H9 (cell line): ENCODE measurements at regions not wholly inside any gene's neighbourhood (a gene's known extent, or its start where the extent isn't known, plus 50 kb on each side); places are given as distances from the start of the nearest gene placed in this dataset.
A peak's percentile ranks its signal among the peaks of the same experiment; 100 is the strongest.

Source experiments
- DNase-seq: peaks from one replicate; pipeline ENCODE4 v3.0.0-alpha.2; 2017
- H2AFZ ChIP-seq: one replicate; pipeline ENCODE4 v1.6.1; 2013; ENCODE audit warnings: mild to moderate bottlenecking, low read length, control low read depth, moderate library complexity
- H2AK5ac ChIP-seq: 2 replicates; pipeline ENCODE4 v1.6.1; 2013; ENCODE audit warnings: low read length, control low read depth, mixed read lengths; ENCODE audit not compliant: insufficient read length
- H2BK120ac ChIP-seq: one replicate; pipeline ENCODE4 v1.6.1; 2013; ENCODE audit warnings: low read depth, mild to moderate bottlenecking, low read length, control low read depth, inconsistent platforms; ENCODE audit not compliant: poor library complexity, severe bottlenecking
- H2BK12ac ChIP-seq: 2 replicates; pipeline ENCODE4 v1.6.1; 2013; ENCODE audit warnings: low read length, control low read depth, mixed read lengths, low read depth; ENCODE audit not compliant: insufficient read length
- H2BK15ac ChIP-seq: 2 replicates; pipeline ENCODE4 v1.6.1; 2013; ENCODE audit warnings: low read depth, low read length, control low read depth
- H2BK20ac ChIP-seq: one replicate; pipeline ENCODE4 v1.6.1; 2013; ENCODE audit warnings: low read depth, mild to moderate bottlenecking, low read length, control low read depth, inconsistent platforms; ENCODE audit not compliant: poor library complexity, severe bottlenecking
- H2BK5ac ChIP-seq: 2 replicates; pipeline ENCODE4 v1.6.1; 2013; ENCODE audit warnings: low read length, control low read depth, mixed read lengths; ENCODE audit not compliant: insufficient read length
- H3K14ac ChIP-seq: 2 replicates; pipeline ENCODE4 v1.6.1; 2013; ENCODE audit warnings: low read length, control low read depth; ENCODE audit not compliant: insufficient read depth
- H3K18ac ChIP-seq: 2 replicates; pipeline ENCODE4 v1.6.1; 2013; ENCODE audit warnings: low read depth, mild to moderate bottlenecking, mixed read lengths, low read length, control low read depth; ENCODE audit not compliant: insufficient read length
- H3K23ac ChIP-seq: 2 replicates; pipeline ENCODE4 v1.6.1; 2013; ENCODE audit warnings: low read length, control low read depth, mixed read lengths, low read depth; ENCODE audit not compliant: insufficient read length
- H3K23me2 ChIP-seq: 2 replicates; pipeline ENCODE4 v1.6.1; 2013; ENCODE audit warnings: low read depth, mild to moderate bottlenecking, mixed read lengths, low read length, control low read depth; ENCODE audit not compliant: insufficient read length, poor library complexity, severe bottlenecking
- H3K27ac ChIP-seq: 2 replicates; pipeline ENCODE4 v1.5.1; 2013; ENCODE audit warnings: low read length, control low read depth, mixed read lengths, low read depth; ENCODE audit not compliant: insufficient read length
- H3K27me3 ChIP-seq: 2 replicates; pipeline ENCODE4 v1.6.1; 2013; ENCODE audit warnings: low read length, control low read depth, inconsistent platforms; ENCODE audit not compliant: insufficient read depth
- H3K4ac ChIP-seq: 2 replicates; pipeline ENCODE4 v1.6.1; 2013; ENCODE audit warnings: low read depth, mild to moderate bottlenecking, control low read depth, inconsistent platforms, low read length, moderate library complexity
- H3K4me1 ChIP-seq: 2 replicates; pipeline ENCODE4 v1.6.1; 2013; ENCODE audit warnings: low read length, control low read depth, inconsistent platforms; ENCODE audit not compliant: insufficient read depth
- H3K4me2 ChIP-seq: 2 replicates; pipeline ENCODE4 v1.6.1; 2013; ENCODE audit warnings: low read length, control low read depth, mixed read lengths; ENCODE audit not compliant: insufficient read length, insufficient read depth
- H3K56ac ChIP-seq: 2 replicates; pipeline ENCODE4 v1.6.1; 2013; ENCODE audit warnings: low read depth, mild to moderate bottlenecking, mixed read lengths, low read length, control low read depth; ENCODE audit not compliant: insufficient read length
- H3K79me1 ChIP-seq: 2 replicates; pipeline ENCODE4 v1.6.1; 2013; ENCODE audit warnings: low read depth, mild to moderate bottlenecking, moderate library complexity, low read length, control low read depth, inconsistent platforms; ENCODE audit not compliant: insufficient read depth, poor library complexity, severe bottlenecking
- H3K79me2 ChIP-seq: 2 replicates; pipeline ENCODE4 v1.6.1; 2013; ENCODE audit warnings: low read length, control low read depth, inconsistent platforms; ENCODE audit not compliant: insufficient read depth
- H3K9ac ChIP-seq: 2 replicates; pipeline ENCODE4 v1.6.1; 2013; ENCODE audit warnings: low read length, control low read depth, mixed read lengths; ENCODE audit not compliant: insufficient read length; ENCODE audit errors: extremely low read depth
- H3K9me3 ChIP-seq: one replicate; pipeline ENCODE4 v1.6.1; 2013; ENCODE audit warnings: low read depth, low read length, inconsistent platforms; ENCODE audit not compliant: control insufficient read depth
- H3T11ph ChIP-seq: one replicate; pipeline ENCODE4 v1.6.1; 2013; ENCODE audit warnings: mild to moderate bottlenecking, low read length, control low read depth, inconsistent platforms
- H4K20me1 ChIP-seq: one replicate; pipeline ENCODE4 v1.6.1; 2013; ENCODE audit not compliant: control insufficient read depth, insufficient read length, insufficient read depth
- H4K5ac ChIP-seq: 2 replicates; pipeline ENCODE4 v1.6.1; 2013; ENCODE audit warnings: low read depth, mild to moderate bottlenecking, mixed read lengths, low read length, control low read depth; ENCODE audit not compliant: insufficient read length
- H4K8ac ChIP-seq: replicated peaks from 2 replicates; pipeline ENCODE4 v1.6.1; 2013; ENCODE audit warnings: low read length, control low read depth, mixed read lengths, low read depth; ENCODE audit not compliant: insufficient read length
- H4K91ac ChIP-seq: 2 replicates; pipeline ENCODE4 v1.6.1; 2013; ENCODE audit warnings: low read depth, mild to moderate bottlenecking, moderate library complexity, mixed read lengths, low read length, control low read depth; ENCODE audit not compliant: insufficient read length
- H3K27ac Mint-ChIP-seq, 3 experiments: 2 replicates in 2 of 3; 3 replicates in 1 of 3; pipeline ENCODE4 v1.8.0; 2020 to 2021; ENCODE audit warnings: mixed read lengths in 3 of 3, mild to moderate bottlenecking in 1 of 3, moderate library complexity in 1 of 3
- H3K27me3 Mint-ChIP-seq: 2 replicates; pipeline ENCODE4 v1.8.0; 2021; ENCODE audit warnings: low read depth, mild to moderate bottlenecking, moderate library complexity, mixed read lengths
- H3K36me3 Mint-ChIP-seq, 3 experiments: 2 replicates in 2 of 3; 3 replicates in 1 of 3; pipeline ENCODE4 v1.8.0; 2020 to 2021; ENCODE audit warnings: low read depth in 3 of 3, mixed read lengths in 3 of 3; ENCODE audit not compliant: insufficient read depth in 1 of 3
- H3K4me1 Mint-ChIP-seq, 2 experiments: 2 replicates each; pipeline ENCODE4 v1.8.0; 2020; ENCODE audit warnings: mixed read lengths in 2 of 2
- H3K4me3 Mint-ChIP-seq, 2 experiments: 2 replicates in 1 of 2; 3 replicates in 1 of 2; pipeline ENCODE4 v1.8.0; 2020 to 2021; ENCODE audit warnings: mild to moderate bottlenecking in 2 of 2, mixed read lengths in 2 of 2, moderate library complexity in 1 of 2
- H3K9me3 Mint-ChIP-seq, 2 experiments: 2 replicates in 1 of 2; 3 replicates in 1 of 2; pipeline ENCODE4 v1.8.0; 2020; ENCODE audit warnings: mild to moderate bottlenecking in 2 of 2, mixed read lengths in 2 of 2, moderate library complexity in 1 of 2
- WGBS: extraction: QIAGEN DNeasy Blood & Tissue Kit; methylation state at CpG from one replicate; pipeline ENCODE4 v1.1.7; 2013; ENCODE audit warnings: missing lambda C conversion rate, low lambda C conversion rate, mixed read lengths; ENCODE audit not compliant: insufficient read length; ENCODE audit errors: extremely low coverage; 5-methylcytosine and 5-hydroxymethylcytosine counted together
- TF ChIP-seq, protein P1 (sequence below): fragments of 200-600 bp; sonication (generic); conservative IDR thresholded peaks from 3 replicates; pipeline ENCODE4 v1.8.0; 2021; ENCODE audit warnings: antibody characterized with exemption, mild to moderate bottlenecking

DNA sequence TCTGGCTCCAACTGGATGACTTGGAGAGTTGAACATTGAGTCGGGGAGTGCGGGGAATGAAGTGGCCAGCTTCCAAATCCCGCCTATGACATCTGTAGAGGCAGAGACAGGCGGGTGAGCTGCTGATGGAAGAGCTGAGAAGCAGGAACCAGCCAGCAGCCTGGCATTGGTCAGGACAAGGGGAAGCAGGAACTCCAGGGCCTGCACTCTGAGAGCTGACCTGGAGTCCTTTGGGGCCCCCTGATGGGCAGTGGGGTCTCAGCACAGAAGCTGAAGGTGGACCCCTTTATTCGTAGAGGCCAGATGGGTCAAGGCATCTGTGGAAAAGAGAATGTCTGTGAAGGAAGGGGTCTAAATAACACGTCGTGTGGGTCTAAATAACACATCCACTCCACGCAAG lies 57.0 kb downstream of the SEC61G start:
- Histone ChIP-seq H4K8ac (no peak overlapping the region), H3K4me2 (no peak overlapping the region), H3K9me3 (no peaks in the 10 kb centered on the region), H3K27ac (no peak overlapping the region), H3K27me3 (no peaks in the 10 kb centered on the region), H2BK20ac (no peak overlapping the region), H2BK15ac (no peak overlapping the region), H2BK5ac (no peak overlapping the region), H3K56ac (no peak overlapping the region), H3K23ac (no peak overlapping the region), H3K9ac (no peak overlapping the region), H4K5ac (no peak overlapping the region), H2BK120ac (no peak overlapping the region), H4K20me1 (no peaks in the 10 kb centered on the region), H3K18ac (no peak overlapping the region), H2AK5ac (no peak overlapping the region), H3K4me1 (no peaks in the 10 kb centered on the region), H3T11ph (no peak overlapping the region), H3K79me1 (no peaks in the 10 kb centered on the region), H3K79me2 (no peaks in the 10 kb centered on the region), H3K14ac (no peak overlapping the region), H3K4ac (no peak overlapping the region), H4K91ac (no peak overlapping the region), H2BK12ac (no peak overlapping the region), H3K23me2 (no peaks in the 10 kb centered on the region), H2AFZ (no peak overlapping the region)
- Mint-ChIP-seq H3K4me1 (no peaks in the 10 kb centered on the region), H3K4me3 (no peak overlapping the region), H3K27me3 (no peaks in the 10 kb centered on the region), H3K36me3 (no peaks in the 10 kb centered on the region; a peak in 1 of 7 replicates), H3K9me3 (peaks cover 0 to 4% of the 10 kb centered on the region in 2 experiments; a peak in 1 of 5 replicates), H3K27ac (no peak overlapping the region; a peak in 2 of 7 replicates)
- TF ChIP-seq, protein P1, sequence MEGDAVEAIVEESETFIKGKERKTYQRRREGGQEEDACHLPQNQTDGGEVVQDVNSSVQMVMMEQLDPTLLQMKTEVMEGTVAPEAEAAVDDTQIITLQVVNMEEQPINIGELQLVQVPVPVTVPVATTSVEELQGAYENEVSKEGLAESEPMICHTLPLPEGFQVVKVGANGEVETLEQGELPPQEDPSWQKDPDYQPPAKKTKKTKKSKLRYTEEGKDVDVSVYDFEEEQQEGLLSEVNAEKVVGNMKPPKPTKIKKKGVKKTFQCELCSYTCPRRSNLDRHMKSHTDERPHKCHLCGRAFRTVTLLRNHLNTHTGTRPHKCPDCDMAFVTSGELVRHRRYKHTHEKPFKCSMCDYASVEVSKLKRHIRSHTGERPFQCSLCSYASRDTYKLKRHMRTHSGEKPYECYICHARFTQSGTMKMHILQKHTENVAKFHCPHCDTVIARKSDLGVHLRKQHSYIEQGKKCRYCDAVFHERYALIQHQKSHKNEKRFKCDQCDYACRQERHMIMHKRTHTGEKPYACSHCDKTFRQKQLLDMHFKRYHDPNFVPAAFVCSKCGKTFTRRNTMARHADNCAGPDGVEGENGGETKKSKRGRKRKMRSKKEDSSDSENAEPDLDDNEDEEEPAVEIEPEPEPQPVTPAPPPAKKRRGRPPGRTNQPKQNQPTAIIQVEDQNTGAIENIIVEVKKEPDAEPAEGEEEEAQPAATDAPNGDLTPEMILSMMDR, result peak; percentile 22; the same call in 2 of the 3 replicates
- no CpG with 5 or more reads among the region's 8 CpGs for WGBS
- peak; percentile 31 for DNase-seq
